UCSD-AML1 (cell line): ENCODE measurements at regions not wholly inside any gene's neighbourhood (a gene's known extent, or its start where the extent isn't known, plus 50 kb on each side); places are given as distances from the start of the nearest gene placed in this dataset.
"Not testable (repeated sequence)": the region's sequence is repeated elsewhere in the genome, so short reads cannot be mapped to it uniquely, and the experiment has no call there.

ENCODE experiments used
- DNase-seq: peaks from one replicate; lab custom pipeline; 2025; ENCODE audit not compliant: unreplicated experiment; lab: John Stamatoyannopoulos, UW

DNA sequence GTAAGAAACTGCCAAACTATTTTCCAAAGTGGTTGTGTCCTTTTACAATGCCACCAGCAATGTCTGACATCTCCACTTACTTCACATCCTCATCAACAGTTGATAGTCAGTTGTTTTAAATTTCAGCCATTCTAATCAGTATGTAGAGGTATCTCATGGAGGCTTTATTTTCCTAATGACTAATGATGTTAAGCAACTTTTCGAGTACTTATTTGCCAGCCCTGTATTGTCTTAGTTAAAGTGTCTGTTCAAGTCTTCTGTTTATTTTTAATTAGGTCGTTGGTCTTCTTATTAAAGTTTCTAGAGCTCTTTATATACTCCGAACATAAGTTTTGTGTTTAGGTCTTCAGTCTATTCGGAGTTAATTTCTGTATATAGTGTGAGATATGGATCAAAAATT, 54.9 kb upstream of the NBPF12 start:
- not testable (repeated sequence) for DNase-seq

DNA sequence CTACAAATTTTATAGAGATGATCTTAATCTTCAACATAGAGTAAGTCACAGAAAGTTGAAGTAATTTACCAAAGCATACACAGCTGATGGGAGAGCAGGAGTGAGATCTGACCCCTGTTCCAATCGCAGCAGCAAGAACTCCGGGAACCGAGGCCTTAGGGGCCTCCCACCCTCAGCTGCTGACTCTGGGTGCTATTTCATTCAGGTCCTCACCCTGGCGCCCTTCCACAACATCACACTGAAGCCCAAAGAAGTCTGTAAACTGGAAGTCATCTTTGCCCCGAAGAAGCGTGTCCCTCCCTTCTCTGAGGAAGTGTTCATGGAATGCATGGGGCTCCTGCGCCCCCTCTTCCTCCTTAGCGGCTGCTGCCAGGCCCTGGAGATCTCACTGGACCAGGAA, 57.0 kb upstream of the NBPF12 start:
- DNase-seq: not testable (repeated sequence)

DNA sequence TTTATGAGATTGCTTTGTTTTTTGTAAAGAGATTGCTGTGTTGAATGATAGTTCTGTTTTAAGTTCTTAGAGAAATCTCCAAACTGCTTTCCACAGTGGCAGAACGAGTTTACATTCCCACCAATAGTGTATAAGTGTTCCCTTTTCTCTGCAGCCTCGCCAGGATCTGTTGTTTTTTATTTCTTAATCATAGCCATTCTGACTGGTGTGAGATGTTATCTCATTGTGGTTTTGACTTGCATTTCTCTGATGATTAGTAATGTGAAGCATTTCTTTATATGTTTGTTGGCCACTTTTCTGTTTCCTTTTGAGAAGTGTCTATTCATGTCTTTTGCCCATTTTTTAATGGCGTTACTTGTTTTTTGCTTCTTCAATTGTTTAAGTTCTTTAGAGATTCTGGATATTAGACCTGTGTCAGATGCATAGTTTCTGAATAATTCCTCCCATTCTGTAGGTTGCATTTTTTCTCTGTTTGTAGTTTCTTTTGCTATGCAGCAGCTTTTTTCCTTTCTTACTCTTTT, 74.3 kb upstream of the NBPF12 start:
- DNase-seq: not testable (repeated sequence)

DNA sequence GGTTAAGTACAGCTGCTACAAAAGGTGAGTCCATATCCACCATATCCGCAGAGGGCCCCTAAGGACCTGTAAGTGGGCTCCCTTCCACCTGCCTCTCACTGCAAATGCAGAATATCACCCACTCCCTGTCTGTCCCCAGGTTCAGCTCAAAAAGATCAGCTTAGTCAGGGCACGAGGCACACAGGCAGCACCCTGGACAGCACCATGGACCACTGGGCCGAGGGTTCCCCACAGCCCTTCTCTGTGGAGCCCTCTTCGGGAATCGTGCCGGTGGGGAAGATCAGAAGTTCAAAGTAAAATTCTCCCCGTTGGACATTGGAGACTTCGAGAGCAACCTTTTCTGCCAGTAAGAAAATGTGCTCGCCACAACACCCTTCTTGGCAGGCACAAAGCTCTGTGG, 85.0 kb upstream of the NBPF12 start:
- DNase-seq: not testable (repeated sequence)

DNA sequence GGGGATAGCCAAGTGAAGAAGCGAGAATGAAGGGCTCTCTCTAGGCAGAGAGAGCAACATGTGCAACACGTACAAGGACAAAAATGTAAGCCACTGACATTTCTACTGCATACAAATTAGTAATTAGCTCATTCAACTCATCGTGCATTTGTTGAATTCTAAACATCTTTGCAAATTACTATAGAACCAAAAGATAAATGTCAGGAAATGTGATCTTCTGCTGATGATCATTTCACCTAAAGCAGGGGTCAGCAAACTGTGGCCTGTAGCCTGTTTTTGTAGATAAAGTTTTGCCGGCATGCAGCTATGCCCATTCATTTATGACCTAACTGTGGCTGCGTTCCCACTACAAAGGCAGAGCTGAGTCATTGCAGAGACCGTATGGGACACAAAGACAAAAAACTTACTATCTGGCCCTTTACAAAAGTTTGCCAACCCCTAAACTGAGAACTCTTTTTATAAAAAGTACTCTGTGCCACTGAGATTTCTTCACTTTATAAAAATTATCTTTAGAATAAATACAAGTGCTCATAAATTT, 87.7 kb upstream of the NBPF12 start:
- DNase-seq: not testable (repeated sequence)

DNA sequence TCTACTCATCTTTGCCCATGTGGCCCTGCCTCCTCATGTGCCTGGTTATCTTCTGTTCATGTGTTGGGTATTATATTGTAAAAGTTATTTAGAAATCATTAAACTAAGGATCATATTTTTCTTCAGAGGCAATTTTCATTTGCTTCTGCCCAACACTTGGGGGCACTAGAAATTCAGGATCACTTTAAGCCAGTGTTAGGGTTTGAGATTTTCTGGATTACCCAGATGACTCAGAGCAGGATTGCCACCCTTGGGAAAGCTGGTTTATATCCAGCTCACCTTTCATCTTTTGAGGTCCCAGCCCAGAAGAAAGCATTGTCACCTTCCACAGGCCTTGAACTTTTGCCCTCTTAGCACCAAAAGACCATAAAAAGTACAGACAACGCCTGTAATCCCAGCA, 99.4 kb upstream of the NBPF12 start:
- not testable (repeated sequence) for DNase-seq

DNA sequence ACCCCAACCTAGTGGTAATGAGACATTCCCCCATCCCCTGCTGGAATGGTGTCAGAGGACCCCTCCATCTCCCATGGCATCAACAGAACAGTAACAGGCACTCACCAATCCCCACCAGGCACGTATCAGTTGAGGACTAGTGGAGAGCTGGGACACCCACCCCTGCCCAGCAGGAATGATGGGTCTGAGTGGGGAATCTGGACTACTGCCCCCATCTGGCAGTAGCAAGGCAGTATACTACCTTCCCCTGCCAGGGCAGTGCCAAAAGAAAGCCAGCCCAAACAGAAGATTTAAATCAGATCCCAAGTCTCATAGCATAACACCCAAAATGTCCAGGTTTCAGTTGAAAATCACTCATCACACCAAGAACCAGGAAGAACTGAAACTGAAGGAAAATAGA, 111.2 kb upstream of the NBPF12 start:
- DNase-seq: not testable (repeated sequence)

DNA sequence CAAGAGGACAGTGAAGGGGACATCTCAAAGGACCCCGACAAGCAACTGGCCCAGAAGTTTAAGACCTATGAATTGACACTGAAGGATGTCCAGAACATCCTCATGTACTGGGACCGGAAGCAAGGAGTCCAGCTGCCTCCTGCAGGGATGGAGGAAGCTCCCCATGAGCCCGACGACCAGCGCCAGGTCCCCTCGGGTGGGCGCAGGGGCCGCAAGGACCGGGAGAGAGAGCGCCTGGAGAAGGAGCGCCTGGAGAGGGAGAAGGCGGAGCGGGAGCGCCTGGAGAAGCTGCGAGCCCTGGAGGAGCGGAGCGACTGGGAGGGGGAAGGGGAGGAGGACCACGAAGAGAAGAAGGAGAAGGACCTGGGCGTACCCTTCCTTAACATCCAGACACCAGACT, 143.9 kb upstream of the NBPF12 start:
- DNase-seq: not testable (repeated sequence)

DNA sequence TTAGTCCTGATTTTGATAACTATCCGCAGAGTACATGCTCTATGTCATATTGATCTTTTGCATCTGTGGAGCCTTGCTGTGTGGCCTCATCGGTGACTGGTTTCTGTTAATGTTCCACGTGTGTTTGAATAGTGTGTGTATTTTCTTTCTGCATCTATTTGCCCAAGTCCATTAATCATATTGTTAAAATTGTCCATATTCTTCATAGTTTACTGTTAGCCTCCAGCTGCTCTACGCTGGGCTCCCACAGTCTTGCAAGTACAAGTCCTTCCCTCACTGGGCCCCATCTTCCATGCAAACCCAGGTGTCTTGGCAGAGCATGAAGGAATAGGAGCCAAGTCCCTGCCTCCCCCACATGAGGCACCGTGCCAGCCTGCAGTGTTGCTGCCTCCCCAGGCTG, 145.4 kb upstream of the NBPF12 start:
- not testable (repeated sequence) for DNase-seq

DNA sequence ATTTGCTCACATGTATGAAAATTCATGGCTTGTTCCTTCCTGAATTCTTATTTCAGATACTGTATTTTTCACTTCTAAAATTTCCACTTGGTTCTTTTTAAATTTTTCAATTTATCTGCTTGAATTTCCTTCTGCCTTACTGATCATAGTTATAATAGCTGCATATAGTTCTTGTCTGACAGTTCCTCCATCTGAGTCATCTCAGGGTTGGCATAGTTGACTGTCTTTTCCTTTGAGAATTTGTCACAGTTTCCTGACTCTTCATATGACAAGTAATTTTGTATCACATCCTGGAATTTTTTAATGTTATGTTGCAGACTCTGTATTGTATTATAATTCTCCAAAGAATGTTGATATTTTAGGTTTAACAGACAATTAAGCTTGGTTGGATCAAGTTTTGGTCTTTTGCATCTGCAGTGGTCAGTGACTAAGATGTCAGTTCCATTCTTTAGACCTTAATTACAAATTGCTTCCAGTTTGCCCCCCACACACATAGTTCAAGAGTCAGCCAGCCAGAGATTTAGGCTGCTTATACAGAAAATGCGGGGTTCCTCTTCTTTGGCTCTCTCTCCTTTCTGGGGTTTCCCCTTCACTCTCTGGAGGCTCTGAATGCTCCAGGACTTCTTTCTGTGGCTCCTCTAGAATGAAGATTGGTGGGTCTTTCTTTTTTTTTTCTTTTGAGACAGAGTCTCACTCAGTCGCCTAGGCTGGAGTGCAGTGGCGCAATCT, 153.7 kb upstream of the NBPF12 start:
- not testable (repeated sequence) for DNase-seq

DNA sequence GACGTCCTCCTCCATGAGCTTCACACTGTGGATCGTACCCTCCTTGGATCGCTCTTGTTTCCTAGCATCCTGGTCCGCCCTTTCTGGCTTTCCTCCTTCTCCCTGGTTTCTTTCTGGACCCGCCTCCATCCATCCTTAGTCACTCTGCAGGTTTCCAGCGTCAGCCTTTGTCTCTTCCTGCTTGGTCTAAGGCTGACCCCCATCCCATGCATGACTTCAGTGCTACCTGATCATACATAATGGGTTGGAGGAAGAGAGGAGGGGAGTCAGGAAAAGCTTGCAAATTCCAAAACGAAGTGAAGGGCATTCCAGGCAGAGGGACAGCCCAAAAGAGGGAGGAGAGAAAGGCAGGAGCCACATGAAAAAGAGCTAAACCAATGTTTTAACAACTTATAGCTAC, 156.9 kb upstream of the NBPF12 start:
- DNase-seq: not testable (repeated sequence)

DNA sequence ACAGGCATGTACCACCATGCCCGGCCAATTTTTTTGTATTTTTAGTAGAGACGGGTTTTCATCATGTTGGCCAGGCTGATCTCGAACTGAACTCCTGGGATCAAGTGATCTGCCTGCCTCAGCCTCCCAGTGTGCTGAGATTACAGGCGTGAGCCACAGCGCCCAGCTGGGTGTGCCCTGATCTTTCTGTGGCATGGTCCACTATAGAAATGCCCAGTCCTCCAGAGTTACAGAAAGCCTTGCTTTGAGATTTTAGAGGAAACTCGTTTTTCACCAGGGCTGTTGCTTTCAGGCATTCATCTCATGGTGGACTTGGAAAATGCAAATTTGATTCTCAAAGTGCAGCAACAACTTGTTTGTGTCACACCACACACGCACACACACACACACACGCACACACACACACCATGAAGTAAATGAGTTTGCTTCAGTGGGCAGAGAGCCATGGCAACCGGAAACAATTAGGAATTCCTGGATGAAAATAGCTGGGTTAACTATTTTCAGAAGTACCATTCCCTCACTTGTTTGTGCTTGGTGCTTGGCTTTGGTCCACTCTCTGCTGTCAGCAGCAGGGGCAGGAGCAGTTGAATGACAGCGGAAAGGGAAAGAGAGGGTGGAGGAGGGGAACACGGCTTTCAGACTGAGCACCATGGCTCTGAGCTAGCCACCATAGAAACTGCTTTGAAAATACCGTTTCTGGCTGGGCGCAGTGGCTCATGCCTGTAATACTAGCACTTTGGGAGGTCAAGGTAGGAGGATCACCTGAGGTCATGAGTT, 160.1 kb upstream of the NBPF12 start:
- not testable (repeated sequence) for DNase-seq

DNA sequence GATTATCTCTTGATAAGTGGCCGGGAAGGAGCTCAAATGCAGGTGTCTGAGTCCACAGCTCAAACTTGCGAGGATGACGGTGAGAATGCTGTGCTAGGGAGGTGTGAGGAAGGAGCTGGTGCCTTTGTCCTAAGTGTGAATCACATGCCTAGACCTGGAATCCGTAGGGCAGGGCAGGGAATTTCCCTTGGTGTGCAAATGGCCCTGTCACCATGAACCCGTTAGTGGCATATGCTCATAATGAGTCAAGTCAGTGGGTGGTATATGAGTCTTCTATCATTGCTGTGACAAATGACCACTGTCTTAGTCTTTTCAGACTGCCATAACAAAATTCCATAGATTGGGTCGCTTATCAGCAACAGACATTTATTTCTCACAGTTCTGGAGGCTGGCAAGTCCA, 163.1 kb upstream of the NBPF12 start:
- not testable (repeated sequence) for DNase-seq

DNA sequence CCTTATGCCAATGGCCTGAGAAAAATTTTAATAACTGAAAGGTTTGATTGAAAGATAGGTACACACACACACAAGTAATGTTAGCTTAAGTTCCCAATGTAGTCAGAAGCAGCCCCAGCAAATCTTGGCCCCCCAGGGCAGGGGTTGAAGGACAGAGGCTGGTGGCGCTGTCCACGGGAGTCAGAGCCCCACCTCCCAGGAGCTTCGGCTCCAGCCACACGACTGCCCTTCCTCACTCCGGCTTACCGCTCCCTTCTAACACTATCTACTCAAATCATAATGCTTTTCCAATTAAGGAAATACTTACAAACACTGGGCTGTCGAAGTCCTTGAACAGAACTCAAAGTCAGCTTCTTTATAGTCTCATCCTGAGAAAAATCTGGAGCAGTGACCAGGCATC, 163.9 kb upstream of the NBPF12 start:
- not testable (repeated sequence) for DNase-seq

DNA sequence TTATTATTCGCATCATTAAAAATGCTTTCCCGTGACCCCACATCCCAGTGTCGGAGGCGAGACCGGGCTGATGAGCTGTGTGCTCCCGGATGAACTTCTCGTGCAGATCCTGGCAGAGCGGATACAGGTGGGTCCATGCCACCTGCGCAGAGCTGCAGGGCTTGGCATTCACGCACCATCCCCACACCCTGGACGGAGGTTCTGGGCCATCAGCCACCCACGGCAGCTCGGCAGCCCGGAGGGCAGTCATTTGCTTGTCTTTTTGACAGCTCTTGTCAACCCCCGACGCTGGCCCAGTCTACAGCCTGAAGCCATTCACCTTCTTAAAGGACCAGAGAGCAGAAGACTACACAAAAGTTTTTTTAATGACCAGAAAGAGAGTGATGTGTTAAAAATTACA, 166.7 kb upstream of the NBPF12 start:
- not testable (repeated sequence) for DNase-seq

DNA sequence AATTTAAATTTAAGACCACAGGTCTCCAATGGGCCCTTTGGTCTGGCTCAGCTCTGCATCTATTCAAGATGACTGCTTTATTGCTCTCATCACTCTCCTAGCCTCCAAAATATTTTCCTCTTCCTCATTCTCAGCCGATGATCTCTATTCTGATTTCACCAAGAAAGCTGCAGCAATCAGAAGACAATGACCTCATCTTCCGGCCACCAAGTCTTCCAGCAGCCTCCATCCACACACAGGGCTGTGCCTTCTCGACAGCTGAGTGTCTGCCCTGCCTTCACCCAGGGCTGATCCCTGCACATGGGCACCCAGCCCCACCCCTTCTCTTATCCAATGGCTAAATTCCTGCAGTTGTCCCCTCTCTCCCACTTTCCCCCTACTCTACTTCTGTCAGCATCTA, 167.1 kb upstream of the NBPF12 start:
- DNase-seq: not testable (repeated sequence)

DNA sequence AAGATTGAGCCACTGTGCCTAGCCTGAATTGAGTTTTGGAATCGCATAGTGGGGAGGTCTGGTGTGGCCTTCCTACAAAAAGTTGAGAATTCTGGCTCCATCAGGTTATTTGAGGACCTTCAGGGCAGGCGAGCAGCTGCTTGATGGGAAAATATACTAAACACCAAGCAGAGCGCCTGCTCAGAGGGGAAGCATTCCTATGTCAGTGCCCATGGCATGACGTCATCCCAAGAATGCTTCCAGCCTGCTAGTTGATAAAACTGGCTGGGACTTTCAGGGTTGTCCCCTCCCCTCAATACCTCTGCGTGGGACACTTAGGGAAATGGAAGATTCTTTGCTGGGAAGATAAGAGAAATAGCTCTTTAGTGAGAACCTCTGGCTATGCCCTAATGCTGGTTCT, 174.9 kb upstream of the NBPF12 start:
- not testable (repeated sequence) for DNase-seq

DNA sequence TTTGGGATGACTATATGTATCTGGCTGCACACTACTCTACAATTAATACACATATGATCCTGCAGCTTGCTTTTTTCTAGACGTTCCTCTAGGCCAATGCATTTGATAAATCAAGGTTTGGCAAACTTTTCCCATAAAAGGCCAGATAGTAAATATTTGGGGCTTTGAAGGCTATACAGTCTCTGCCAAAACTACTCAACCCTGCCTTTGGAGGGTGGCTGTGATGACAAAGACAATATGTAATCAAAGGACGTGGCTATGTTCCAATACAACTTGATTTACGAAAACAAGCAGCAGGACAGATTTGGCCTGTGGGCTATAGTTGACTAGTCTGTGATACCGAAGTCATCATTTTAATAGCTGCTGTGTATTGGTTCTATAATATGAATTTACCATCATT, 181.3 kb upstream of the NBPF12 start:
- not testable (repeated sequence) for DNase-seq

DNA sequence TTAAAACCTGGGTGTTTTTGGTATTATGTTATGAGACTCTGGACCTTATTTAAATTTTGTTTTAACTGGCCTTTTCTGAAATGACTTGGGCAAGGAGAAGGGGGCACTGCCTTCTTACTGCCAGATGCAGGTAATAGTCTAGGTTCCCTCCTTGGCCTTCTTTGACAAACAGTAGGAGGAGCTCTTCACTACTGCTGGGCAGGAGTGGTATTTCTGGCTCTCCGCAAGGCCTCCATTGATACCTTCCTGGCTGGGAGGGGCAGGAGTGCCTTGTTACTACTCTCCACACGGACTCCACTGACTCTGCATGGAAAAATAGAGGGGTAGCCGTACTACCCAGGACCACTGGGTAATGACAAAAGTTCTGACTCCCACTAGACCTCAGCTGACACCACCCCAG, 189.4 kb upstream of the NBPF12 start:
- not testable (repeated sequence) for DNase-seq

DNA sequence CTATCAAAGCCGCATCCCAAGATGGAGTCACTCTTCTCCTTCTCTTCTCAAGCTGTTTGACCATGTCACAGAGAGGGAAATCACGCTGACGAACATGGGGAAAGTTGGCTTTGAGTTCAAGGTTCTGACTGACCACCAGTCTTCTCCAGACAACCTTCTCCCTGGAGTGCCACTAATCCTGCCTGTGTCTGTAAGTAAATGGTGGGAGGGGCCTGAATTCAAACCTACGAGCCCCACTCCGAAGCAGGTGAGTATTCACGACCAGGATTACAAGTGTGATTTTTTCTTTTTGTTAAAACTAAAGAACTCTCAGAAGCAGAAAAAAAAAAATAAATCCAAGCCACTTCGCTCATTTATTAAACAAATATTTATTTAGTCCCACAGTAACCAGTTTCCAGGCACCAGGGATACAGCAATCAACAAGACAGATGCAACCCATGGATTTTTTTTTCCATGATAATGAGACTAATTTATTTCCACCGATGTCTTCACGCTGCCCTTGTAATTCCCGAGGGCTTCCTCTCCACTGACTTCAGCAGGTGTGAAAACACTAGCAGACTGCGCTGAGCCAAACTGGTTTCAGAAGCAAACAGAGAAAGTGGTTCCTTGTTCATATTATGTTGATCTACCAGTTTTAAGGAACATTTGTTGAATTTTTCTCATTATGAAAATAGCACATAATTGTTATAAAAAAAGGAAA, 206.0 kb upstream of the NBPF12 start:
- DNase-seq: not testable (repeated sequence)

DNA sequence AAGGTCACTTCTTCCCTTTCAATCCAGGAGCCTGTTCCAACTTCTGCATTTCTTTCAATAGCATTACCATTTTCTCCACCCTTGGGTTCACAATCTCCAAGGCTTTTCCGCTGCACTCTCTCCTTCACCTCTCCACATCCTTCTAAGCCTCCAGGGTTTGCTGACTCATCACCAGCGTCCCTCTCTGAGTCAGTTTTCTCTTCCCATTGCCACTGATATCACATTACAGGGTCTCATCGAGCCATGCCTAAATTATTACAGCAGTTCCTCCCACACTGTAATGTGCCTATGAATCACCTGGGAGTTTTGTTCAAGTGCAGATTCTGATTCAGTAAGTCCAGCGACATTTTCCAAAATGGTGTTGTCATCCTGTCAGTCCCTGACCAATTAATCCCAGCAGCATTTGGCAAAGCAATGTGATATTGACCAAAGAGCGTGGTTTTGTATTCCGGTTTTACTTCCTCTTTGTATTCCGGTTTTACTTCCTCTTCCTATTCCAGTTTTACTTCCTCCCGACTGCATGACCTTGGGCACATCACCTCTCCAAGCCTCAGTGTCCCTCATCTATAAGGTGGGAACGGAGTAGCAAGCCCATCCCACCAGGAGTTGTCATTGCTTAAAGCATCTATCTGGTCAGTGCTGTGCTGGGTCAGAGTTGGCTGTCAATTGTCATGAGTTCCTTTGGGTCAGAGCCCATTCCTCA, 208.3 kb upstream of the NBPF12 start:
- not testable (repeated sequence) for DNase-seq
